Spleen (tissue), 11 donors: ENCODE measurements at regions not wholly inside any gene's neighbourhood (a gene's known extent, or its start where the extent isn't known, plus 50 kb on each side); places are given as distances from the start of the nearest gene placed in this dataset.

Experiments used
- DNase-seq: peaks from one replicate; pipeline ENCODE4 v3.0.0-alpha.2; 2020
- H3K27ac ChIP-seq, 8 donors: fragments of 200-600 bp; sonication (generic) in 7 of 8; 1 replicate in 4 of 8; 2 replicates in 4 of 8; pipeline versions ENCODE4 v1.5.0 to v1.8.0; 2016 to 2021; ENCODE audit warnings: inconsistent platforms in 4 of 8, mild to moderate bottlenecking in 4 of 8, moderate library complexity in 1 of 8
- H3K27me3 ChIP-seq, 7 donors: fragments of 200-600 bp; sonication (generic) in 6 of 7; replicated peaks in 1 of 7; 1 replicate in 4 of 7; 2 replicates in 3 of 7; pipeline versions ENCODE4 v1.5.0 to v1.8.0; 2016 to 2021; ENCODE audit warnings: inconsistent platforms in 3 of 7, mild to moderate bottlenecking in 1 of 7
- H3K36me3 ChIP-seq, 6 donors: fragments of 200-600 bp; sonication (generic) in 5 of 6; 1 replicate in 4 of 6; 2 replicates in 2 of 6; pipeline versions ENCODE4 v1.5.0 to v1.8.0; 2016 to 2021; ENCODE audit warnings: inconsistent platforms in 2 of 6
- H3K4me1 ChIP-seq, 6 donors: fragments of 200-600 bp; sonication (generic) in 5 of 6; 1 replicate in 3 of 6; 2 replicates in 3 of 6; pipeline versions ENCODE4 v1.5.0 to v1.8.0; 2016 to 2021; ENCODE audit warnings: inconsistent platforms in 3 of 6
- H3K4me3 ChIP-seq, 8 donors: fragments of 200-600 bp; sonication (generic) in 7 of 8; 1 replicate in 4 of 8; 2 replicates in 4 of 8; pipeline versions ENCODE4 v1.5.0 to v1.8.0; 2016 to 2021; ENCODE audit warnings: inconsistent platforms in 4 of 8, mild to moderate bottlenecking in 4 of 8, moderate library complexity in 2 of 8
- H3K9me3 ChIP-seq, 8 donors: fragments of 200-600 bp; sonication (generic) in 7 of 8; 1 replicate in 4 of 8; 2 replicates in 4 of 8; pipeline versions ENCODE4 v1.5.0 to v1.8.0; 2016 to 2021; ENCODE audit warnings: inconsistent platforms in 4 of 8
- POLR2A ChIP-seq, 3 donors: fragments of 450-650 bp; IDR thresholded peaks; one replicate each; pipeline ENCODE4 v1.5.1; 2017; ENCODE audit warnings: antibody characterized with exemption in 3 of 3, mild to moderate bottlenecking in 1 of 3
- POLR2AphosphoS5 ChIP-seq, 3 donors: sonication (generic); formaldehyde crosslinking; IDR thresholded peaks; one replicate each; pipeline ENCODE4 v1.5.1; 2017; ENCODE audit warnings: antibody characterized with exemption in 3 of 3
- WGBS, 5 donors: extraction: QIAGEN DNeasy Blood & Tissue Kit in 3 of 5; methylation state at CpG; one replicate each; pipeline versions ENCODE4 v1.1.5 to v1.1.7; 2013 to 2018; 5-methylcytosine and 5-hydroxymethylcytosine counted together
- intact Hi-C: fragments of 100-400 bp; cut with DNase I; formaldehyde crosslinking; loops from one replicate; pipeline ENCODE4 v1.15.0; 2023; ENCODE audit warnings: low total_unique reads
- TF ChIP-seq, protein P1 (sequence below), 11 experiments: fragments of 200-600 bp in 7 of 11; fragments of 450-650 bp in 4 of 11; sonication (generic) in 4 of 11; IDR thresholded peaks in 8 of 11; conservative IDR thresholded peaks in 3 of 11; 1 replicate in 7 of 11; 2 replicates in 4 of 11; pipeline versions ENCODE4 v1.4.0 to v1.8.0; 2016 to 2021; ENCODE audit warnings: antibody characterized with exemption in 11 of 11, inconsistent platforms in 4 of 11, mild to moderate bottlenecking in 1 of 11
- donor health status: healthy with polysubstance abuse.
- donor health status: DM: no; HTN: no; CAD: no; lungs with moderate emphysema.
- donor health status: DM: no; HTN: no; CAD: no.
- donor health status: Bipolar disorder and iron deficiency.
- donor health status: healthy.
- donor health status: DM: no; HTN: no; CAD: no.
- donor health status: DM: yes; HTN: yes; CAD: no.

DNA sequence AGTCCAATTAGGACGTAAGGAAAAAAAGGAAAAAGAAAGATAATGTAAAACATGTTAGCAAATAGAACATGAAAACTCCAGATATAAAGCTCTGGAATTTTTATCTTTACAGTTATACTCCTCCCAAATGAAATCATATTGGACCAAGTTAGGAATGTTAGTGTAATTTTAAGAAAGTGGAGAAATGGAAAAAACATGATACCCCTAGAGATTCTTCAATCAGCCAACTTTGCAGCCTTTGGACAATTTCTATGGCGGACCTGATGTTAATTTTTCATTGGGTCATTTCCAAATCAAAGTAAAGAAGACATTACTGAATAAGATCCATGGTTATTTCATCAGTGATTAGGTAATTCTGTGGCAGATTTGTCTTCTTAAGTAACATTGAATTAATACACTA is 748.7 kb downstream of the RFPL4B start:
- intact Hi-C loops: no loop called here
- no peaks in the 10 kb centered on the region for H3K36me3 ChIP-seq
- H3K9me3 ChIP-seq: no peaks in the 10 kb centered on the region
- H3K4me1 ChIP-seq: no peaks in the 10 kb centered on the region
- H3K27ac ChIP-seq: no peak overlapping the region
- no peak for TF ChIP-seq POLR2A (IDR thresholded peaks at IDR 0.05)
- no peak for TF ChIP-seq POLR2AphosphoS5 (IDR thresholded peaks at IDR 0.05)
- TF ChIP-seq, protein P1, sequence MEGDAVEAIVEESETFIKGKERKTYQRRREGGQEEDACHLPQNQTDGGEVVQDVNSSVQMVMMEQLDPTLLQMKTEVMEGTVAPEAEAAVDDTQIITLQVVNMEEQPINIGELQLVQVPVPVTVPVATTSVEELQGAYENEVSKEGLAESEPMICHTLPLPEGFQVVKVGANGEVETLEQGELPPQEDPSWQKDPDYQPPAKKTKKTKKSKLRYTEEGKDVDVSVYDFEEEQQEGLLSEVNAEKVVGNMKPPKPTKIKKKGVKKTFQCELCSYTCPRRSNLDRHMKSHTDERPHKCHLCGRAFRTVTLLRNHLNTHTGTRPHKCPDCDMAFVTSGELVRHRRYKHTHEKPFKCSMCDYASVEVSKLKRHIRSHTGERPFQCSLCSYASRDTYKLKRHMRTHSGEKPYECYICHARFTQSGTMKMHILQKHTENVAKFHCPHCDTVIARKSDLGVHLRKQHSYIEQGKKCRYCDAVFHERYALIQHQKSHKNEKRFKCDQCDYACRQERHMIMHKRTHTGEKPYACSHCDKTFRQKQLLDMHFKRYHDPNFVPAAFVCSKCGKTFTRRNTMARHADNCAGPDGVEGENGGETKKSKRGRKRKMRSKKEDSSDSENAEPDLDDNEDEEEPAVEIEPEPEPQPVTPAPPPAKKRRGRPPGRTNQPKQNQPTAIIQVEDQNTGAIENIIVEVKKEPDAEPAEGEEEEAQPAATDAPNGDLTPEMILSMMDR (IDR thresholded peaks at IDR 0.05 in 8 of 11, conservative IDR thresholded peaks at IDR 0.05 in 3 of 11): no peak
- no peaks in the 10 kb centered on the region for H3K27me3 ChIP-seq
- DNase-seq: no peak
- WGBS, 5 donors: 88 to 96% (median 92%) methylated on average over 2 of the region's 2 CpGs
- H3K4me3 ChIP-seq: no peak overlapping the region

DNA sequence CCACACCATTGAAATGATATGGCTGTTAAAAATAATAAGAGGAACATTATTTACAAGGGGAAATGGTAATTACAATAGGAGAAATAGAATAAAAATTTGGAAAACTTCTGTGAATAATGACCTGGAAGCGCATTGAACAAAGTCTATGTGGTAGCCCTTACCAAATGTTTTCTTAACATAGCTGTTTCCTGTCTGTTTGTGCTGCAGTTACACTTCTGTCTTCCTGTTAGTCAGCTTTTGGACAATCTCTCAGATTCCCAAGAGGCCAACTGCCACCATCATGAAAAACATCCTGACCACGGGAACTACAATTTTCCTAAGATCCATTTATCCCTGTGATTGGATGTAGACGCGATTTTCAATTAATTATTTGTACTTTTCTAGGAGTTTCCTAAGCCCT is 754.4 kb upstream of the MARCKS start:
- intact Hi-C loops: no loop called here
- Histone ChIP-seq H3K27me3 (no peaks in the 10 kb centered on the region), H3K4me1 (peaks cover 0 to 5% (median 0%) of the 10 kb centered on the region in 6 donors), H3K36me3 (no peaks in the 10 kb centered on the region), H3K27ac (no peak overlapping the region), H3K4me3 (no peak overlapping the region), H3K9me3 (no peaks in the 10 kb centered on the region)
- TF ChIP-seq, protein P1 (IDR thresholded peaks at IDR 0.05 in 8 of 11, conservative IDR thresholded peaks at IDR 0.05 in 3 of 11): no peak
- TF ChIP-seq POLR2AphosphoS5 (IDR thresholded peaks at IDR 0.05) (no peak), POLR2A (IDR thresholded peaks at IDR 0.05) (no peak)
- DNase-seq: no peak
- WGBS, 5 donors: 34 to 46% (median 41%) methylated on average over 4 of the region's 4 CpGs

DNA sequence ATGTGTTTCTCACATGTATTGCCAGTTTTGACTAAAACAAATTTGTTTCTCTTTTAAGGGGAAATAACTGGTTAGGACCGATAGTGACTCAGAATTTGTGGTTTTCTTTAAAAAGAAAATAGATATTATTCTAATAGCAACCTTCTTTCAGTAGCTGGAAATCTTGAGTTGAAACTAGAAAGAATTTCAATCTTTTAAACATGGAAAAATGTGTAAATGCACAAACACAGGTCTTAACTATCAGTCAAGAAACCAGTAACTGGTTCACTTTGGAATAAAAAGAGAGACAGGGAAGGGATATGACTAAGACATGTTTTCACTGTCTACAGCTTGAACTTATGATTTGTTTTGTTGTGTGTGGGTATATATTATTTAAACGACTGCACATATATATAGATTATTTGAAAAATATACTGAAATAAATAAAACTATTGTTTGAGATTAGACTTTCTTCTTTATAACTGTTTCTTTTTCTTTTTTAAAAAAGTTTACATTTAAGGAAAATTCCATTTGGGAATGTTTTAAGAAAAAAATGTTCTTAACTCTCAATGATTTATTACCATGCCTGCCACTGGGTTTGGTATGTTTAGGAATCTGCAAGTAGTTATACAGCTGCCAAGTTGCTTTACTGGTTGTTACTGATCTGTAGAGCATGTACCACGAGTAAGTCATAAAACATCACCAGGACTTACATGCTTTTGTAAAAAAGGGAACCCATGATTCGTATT is 753.3 kb upstream of the MARCKS start:
- intact Hi-C loops: no loop called here
- peaks cover 0 to 1% (median 0%) of the 10 kb centered on the region in 8 donors for H3K9me3 ChIP-seq
- no peaks in the 10 kb centered on the region for H3K27me3 ChIP-seq
- H3K27ac ChIP-seq: no peak overlapping the region
- DNase-seq: no peak
- no peak overlapping the region for H3K4me3 ChIP-seq
- H3K36me3 ChIP-seq: no peaks in the 10 kb centered on the region
- H3K4me1 ChIP-seq: peaks cover 0 to 5% (median 0%) of the 10 kb centered on the region in 6 donors
- TF ChIP-seq, protein P1 (IDR thresholded peaks at IDR 0.05 in 8 of 11, conservative IDR thresholded peaks at IDR 0.05 in 3 of 11): no peak
- TF ChIP-seq POLR2AphosphoS5 (IDR thresholded peaks at IDR 0.05): no peak
- no peak for TF ChIP-seq POLR2A (IDR thresholded peaks at IDR 0.05)
- WGBS, 5 donors: 28 to 47% (median 35%) methylated on average over 4 of the region's 4 CpGs

DNA sequence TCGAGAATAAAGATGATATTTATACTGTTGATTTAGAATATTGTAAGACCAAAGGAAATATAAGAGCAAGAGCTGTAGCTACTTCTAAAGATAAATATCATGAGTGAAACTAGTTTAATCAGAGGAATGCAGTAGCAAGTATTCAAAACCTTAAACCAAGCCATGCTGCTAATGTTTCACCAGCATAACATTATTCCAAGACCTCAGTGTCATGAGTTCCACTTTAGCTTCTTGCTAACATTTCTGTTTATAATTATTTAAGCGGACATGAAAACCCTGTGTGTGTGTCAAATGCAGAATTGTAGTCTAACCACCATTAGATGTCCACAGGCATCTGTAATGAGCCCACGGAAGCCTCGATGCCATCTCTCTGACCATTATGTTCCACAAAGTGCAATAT is 752.6 kb upstream of the MARCKS start:
- Histone ChIP-seq H3K36me3 (no peaks in the 10 kb centered on the region), H3K27me3 (no peaks in the 10 kb centered on the region), H3K4me3 (no peak overlapping the region), H3K4me1 (peaks cover 0 to 5% (median 0%) of the 10 kb centered on the region in 6 donors), H3K9me3 (peaks cover 0 to 7% (median 2%) of the 10 kb centered on the region in 8 donors), H3K27ac (no peak overlapping the region)
- WGBS, 5 donors: 63 to 73% (median 70%) methylated on average over 4 of the region's 4 CpGs
- no peak for DNase-seq
- TF ChIP-seq, protein P1 (IDR thresholded peaks at IDR 0.05 in 8 of 11, conservative IDR thresholded peaks at IDR 0.05 in 3 of 11): no peak
- no peak for TF ChIP-seq POLR2A (IDR thresholded peaks at IDR 0.05)
- TF ChIP-seq POLR2AphosphoS5 (IDR thresholded peaks at IDR 0.05): no peak
- intact Hi-C loops: no loop called here
